Tibial nerve (tissue), 4 donors: ENCODE measurements at regions not wholly inside any gene's neighbourhood (a gene's known extent, or its start where the extent isn't known, plus 50 kb on each side); places are given as distances from the start of the nearest gene placed in this dataset.

Experiments used
- DNase-seq, 2 donors: peaks; one replicate each; pipeline ENCODE4 v3.0.0-alpha.2; 2019; ENCODE audit warnings: low spot score in 2 of 2
- H3K27ac ChIP-seq, 4 donors: fragments of 200-600 bp; sonication (generic) in 3 of 4; one replicate each; pipeline ENCODE4 v1.5.1; 2017 to 2019; ENCODE audit warnings: mild to moderate bottlenecking in 1 of 4
- H3K27me3 ChIP-seq, 2 donors: fragments of 200-600 bp; sonication (generic) in 1 of 2; one replicate each; pipeline versions ENCODE4 v1.5.1 to v1.6.0; 2017 to 2019
- H3K36me3 ChIP-seq, 3 donors: fragments of 200-600 bp; sonication (generic); one replicate each; pipeline ENCODE4 v1.5.1; 2018 to 2019
- H3K4me1 ChIP-seq, 4 donors: fragments of 200-600 bp; sonication (generic) in 3 of 4; one replicate each; pipeline ENCODE4 v1.5.1; 2017 to 2019
- H3K4me3 ChIP-seq, 4 donors: fragments of 200-600 bp; sonication (generic) in 3 of 4; one replicate each; pipeline ENCODE4 v1.5.1; 2017 to 2019; ENCODE audit warnings: mild to moderate bottlenecking in 1 of 4, moderate library complexity in 1 of 4
- H3K9me3 ChIP-seq, 4 donors: fragments of 200-600 bp; sonication (generic) in 3 of 4; one replicate each; pipeline ENCODE4 v1.5.1; 2017 to 2019
- EP300 ChIP-seq, 2 donors: sonication (generic); formaldehyde crosslinking; IDR thresholded peaks; one replicate each; pipeline ENCODE4 v1.6.1; 2017; ENCODE audit warnings: antibody characterized with exemption in 2 of 2, mild to moderate bottlenecking in 1 of 2
- POLR2A ChIP-seq, 2 donors: fragments of 450-650 bp; IDR thresholded peaks; one replicate each; pipeline ENCODE4 v1.6.1; 2017; ENCODE audit warnings: antibody characterized with exemption in 2 of 2, mild to moderate bottlenecking in 2 of 2, moderate library complexity in 2 of 2
- WGBS, 2 donors: methylation state at CpG; one replicate each; pipeline ENCODE4 v1.1.5; 2018; 5-methylcytosine and 5-hydroxymethylcytosine counted together
- TF ChIP-seq, protein P1 (sequence below), 5 experiments: fragments of 200-600 bp in 3 of 5; fragments of 450-650 bp in 2 of 5; sonication (generic) in 3 of 5; IDR thresholded peaks; one replicate each; pipeline ENCODE4 v1.5.1; 2016 to 2019; ENCODE audit warnings: antibody characterized with exemption in 5 of 5, mild to moderate bottlenecking in 3 of 5, moderate library complexity in 2 of 5

DNA sequence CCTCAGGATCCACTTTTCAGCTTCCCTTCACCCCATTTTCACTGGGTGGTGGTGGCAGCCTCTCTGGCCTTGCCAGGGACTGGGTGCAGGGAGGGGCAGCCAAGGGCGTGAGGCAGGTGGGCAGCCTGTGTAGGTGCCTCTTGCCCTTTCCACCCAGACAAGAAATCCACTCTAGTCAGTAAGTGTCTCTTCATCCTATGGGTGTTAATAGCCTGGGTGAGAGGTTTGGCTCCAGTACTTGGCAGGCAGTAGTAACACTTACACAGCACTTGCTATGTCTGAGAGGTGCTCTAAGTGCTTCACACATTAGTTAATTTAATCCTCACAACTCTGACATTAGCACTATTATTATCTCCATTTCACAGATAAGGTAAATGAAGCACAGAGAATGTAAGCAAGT, 171.9 kb downstream of the EMP1 start:
- no peak for TF ChIP-seq POLR2A (IDR thresholded peaks at IDR 0.05)
- TF ChIP-seq, protein P1, sequence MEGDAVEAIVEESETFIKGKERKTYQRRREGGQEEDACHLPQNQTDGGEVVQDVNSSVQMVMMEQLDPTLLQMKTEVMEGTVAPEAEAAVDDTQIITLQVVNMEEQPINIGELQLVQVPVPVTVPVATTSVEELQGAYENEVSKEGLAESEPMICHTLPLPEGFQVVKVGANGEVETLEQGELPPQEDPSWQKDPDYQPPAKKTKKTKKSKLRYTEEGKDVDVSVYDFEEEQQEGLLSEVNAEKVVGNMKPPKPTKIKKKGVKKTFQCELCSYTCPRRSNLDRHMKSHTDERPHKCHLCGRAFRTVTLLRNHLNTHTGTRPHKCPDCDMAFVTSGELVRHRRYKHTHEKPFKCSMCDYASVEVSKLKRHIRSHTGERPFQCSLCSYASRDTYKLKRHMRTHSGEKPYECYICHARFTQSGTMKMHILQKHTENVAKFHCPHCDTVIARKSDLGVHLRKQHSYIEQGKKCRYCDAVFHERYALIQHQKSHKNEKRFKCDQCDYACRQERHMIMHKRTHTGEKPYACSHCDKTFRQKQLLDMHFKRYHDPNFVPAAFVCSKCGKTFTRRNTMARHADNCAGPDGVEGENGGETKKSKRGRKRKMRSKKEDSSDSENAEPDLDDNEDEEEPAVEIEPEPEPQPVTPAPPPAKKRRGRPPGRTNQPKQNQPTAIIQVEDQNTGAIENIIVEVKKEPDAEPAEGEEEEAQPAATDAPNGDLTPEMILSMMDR (IDR thresholded peaks at IDR 0.05): no peak
- no peak for DNase-seq
- Histone ChIP-seq H3K36me3 (no peaks in the 10 kb centered on the region), H3K4me3 (no peak overlapping the region), H3K27ac (no peak overlapping the region), H3K4me1 (no peaks in the 10 kb centered on the region), H3K9me3 (no peaks in the 10 kb centered on the region), H3K27me3 (no peaks in the 10 kb centered on the region)
- WGBS, 2 donors: 93 to 100% methylated on average over 1 of the region's 1 CpG

DNA sequence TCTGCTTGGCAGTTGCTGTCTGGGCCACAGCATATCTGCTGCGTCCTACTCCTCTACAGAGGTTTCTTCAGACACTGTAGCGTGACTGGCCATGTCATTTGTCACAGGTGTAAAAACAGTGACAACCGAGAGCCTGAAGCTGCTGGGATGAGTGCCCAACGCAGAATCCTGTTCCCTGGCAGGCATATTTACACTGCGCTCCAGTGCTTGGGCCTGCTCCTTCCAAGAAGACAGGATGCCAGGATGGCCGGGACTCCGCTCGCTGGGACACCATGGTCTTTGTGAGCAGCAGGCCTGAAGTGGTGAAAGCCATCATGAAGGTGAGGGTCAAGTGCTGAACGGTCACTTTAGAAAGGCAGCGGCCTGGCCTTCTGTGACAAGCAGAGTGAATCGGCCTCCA, 171.4 kb downstream of the EMP1 start:
- Histone ChIP-seq H3K36me3 (no peaks in the 10 kb centered on the region), H3K27ac (no peak overlapping the region), H3K9me3 (no peaks in the 10 kb centered on the region), H3K27me3 (no peaks in the 10 kb centered on the region), H3K4me1 (no peaks in the 10 kb centered on the region), H3K4me3 (no peak overlapping the region)
- 86 to 96% methylated on average over 11 of the region's 11 CpGs for WGBS, 2 donors
- no peak for DNase-seq
- no peak for TF ChIP-seq POLR2A (IDR thresholded peaks at IDR 0.05)
- TF ChIP-seq EP300 (IDR thresholded peaks at IDR 0.05): no peak
- TF ChIP-seq, protein P1 (IDR thresholded peaks at IDR 0.05): no peak

DNA sequence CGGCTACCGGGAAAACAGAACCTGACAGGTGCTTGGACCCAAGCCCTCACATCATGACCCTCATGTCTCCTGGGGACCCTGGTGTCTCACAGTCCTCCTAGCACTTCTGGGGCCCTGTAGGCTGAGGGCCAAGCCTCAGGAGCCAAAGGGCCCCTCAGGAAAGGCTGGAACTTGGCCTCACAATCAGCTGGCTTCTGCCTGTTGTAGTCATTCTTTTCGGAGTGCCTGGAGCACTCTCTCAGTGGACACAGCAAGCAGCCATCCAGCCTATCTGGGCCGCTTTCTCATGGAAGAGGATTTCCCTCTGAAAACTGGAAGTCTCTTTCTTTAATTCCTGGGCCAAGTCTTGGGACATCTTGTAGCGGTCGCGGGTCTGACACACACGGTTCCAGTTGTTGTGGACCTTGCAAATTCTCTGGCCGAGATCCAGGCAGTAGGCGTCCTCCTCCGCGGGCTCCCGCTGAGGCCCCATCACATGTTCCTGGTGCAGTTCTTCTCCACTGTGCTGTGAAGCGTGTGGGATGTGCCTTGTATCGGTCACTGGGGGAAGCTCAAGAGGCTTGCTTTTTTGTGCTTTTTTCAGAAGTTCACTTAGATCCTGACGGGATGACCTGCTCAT, 169.3 kb downstream of the EMP1 start:
- WGBS, 2 donors: 81 to 82% methylated on average over 16 of the region's 16 CpGs

DNA sequence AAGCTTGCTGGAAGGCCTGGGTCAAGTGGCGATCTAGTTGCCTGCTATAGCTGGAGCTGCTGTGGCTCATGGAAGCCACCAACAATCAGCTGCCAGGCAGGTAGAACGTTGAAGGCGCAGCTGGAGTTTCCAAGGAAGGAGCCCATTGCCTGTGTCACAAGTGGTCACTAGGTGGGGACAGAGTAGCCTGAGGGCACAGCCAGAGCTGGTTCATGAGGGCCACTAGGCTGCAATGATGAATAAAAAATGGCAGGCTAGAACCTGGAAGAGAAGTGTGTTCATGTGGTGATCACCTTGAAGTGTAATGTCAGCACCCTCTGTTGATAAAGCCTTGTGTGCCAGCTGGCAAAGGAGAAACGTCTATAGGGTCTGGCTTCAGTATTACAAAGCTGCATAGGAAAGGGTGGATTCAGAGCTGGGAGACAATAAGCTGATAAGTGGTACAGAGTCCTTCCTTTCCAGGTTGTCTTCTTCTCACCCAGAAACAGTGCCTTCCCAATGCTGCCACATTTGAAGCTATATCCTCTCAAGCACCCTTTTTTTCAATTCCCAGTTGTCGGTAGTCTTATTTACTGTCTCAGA, 165.8 kb downstream of the EMP1 start:
- 54 to 67% methylated on average over 5 of the region's 5 CpGs for WGBS, 2 donors
- no peaks in the 10 kb centered on the region for H3K9me3 ChIP-seq
- H3K4me3 ChIP-seq: no peak overlapping the region
- peak in 1 of 2 donors; percentile 38 for DNase-seq
- H3K27me3 ChIP-seq: no peaks in the 10 kb centered on the region
- H3K4me1 ChIP-seq: no peaks in the 10 kb centered on the region
- TF ChIP-seq EP300 (IDR thresholded peaks at IDR 0.05): no peak
- TF ChIP-seq, protein P1 (IDR thresholded peaks at IDR 0.05): peak; percentile 48 to 64 (median 51)
- H3K36me3 ChIP-seq: no peaks in the 10 kb centered on the region
- H3K27ac ChIP-seq: no peak overlapping the region

More for the DNA sequence above, 169.3 kb downstream of the EMP1 start:
- no peak for TF ChIP-seq POLR2A (IDR thresholded peaks at IDR 0.05)
- TF ChIP-seq, protein P1 (IDR thresholded peaks at IDR 0.05): no peak
- no peak for TF ChIP-seq EP300 (IDR thresholded peaks at IDR 0.05)
- no peaks in the 10 kb centered on the region for H3K27me3 ChIP-seq
- H3K4me3 ChIP-seq: no peak overlapping the region
- H3K27ac ChIP-seq: no peak overlapping the region
- H3K4me1 ChIP-seq: no peaks in the 10 kb centered on the region
- H3K36me3 ChIP-seq: no peaks in the 10 kb centered on the region
- no peaks in the 10 kb centered on the region for H3K9me3 ChIP-seq
- no peak for DNase-seq

DNA sequence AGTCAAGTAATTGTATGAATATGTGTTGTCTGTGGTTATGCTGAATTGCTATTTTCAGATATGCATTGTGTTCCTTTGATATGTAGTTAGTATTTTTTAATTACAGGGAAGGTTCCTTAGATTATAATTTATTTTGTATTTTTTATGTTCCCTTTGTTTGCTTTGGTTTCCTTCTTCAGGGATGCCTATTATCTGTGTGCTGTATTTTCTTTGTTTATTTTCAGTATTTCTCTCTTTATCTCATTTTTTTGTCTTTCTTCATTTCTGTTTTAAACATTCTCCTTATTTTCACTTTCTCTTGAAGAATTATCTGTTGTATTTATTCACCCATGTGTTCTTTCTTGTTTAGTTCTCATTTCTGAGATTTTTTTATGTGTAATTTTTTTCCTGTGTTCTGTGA, 163.1 kb downstream of the EMP1 start:
- no peak for DNase-seq
- TF ChIP-seq EP300 (IDR thresholded peaks at IDR 0.05): no peak
- TF ChIP-seq, protein P1 (IDR thresholded peaks at IDR 0.05): no peak
- TF ChIP-seq POLR2A (IDR thresholded peaks at IDR 0.05): no peak
- no peak overlapping the region for H3K4me3 ChIP-seq
- no peaks in the 10 kb centered on the region for H3K27me3 ChIP-seq
- H3K4me1 ChIP-seq: no peaks in the 10 kb centered on the region
- no peak overlapping the region for H3K27ac ChIP-seq
- H3K9me3 ChIP-seq: no peaks in the 10 kb centered on the region
- H3K36me3 ChIP-seq: no peaks in the 10 kb centered on the region
